ENCODE measurements at regions not wholly inside any gene's neighbourhood (a gene's known extent, or its start where the extent isn't known, plus 50 kb on each side); places are given as distances from the start of the nearest gene placed in this dataset.
A peak's percentile ranks its signal among the peaks of the same experiment; 100 is the strongest.

GRCh38 chr20:53776858-53777257 is 183.2 kb upstream of the ZNF217 start:
- H4K5ac ChIP-seq (ENCODE audit: low read depth, low read length) = no peak overlapping the region
- no peak overlapping the region for H2BK5ac ChIP-seq (ENCODE audit: low read depth, low read length, poor library complexity, severe bottlenecking)
- H3K4ac ChIP-seq (ENCODE audit: low read depth, low read length) = 0 out of 2 replicates have a peak overlapping the region, but pooled peaks have one; percentile 13

More at GRCh38 chr20:53776858-53777257, 183.2 kb upstream of the ZNF217 start:
- DNase-seq (no peak), ATAC-seq (ENCODE audit: low read depth) (no peak)
- BruUV-seq (replicated peaks) = no TSS peak
- 100% methylated on average over 2 of the region's 5 CpGs; no CpG with 5 or more reads in 1 of the 2 experiments for WGBS, 2 experiments (ENCODE audit: extremely low coverage in 2 of 2, insufficient read length in 1 of 2)
- H2BK20ac ChIP-seq (ENCODE audit: low read depth, low read length) = peak overlapping the region; percentile 36; the same call in 1 of the 2 replicates
- H3K79me1 ChIP-seq (ENCODE audit: low read depth in 1 of 2, low read length in 2 of 2) = peaks cover 0 to 11% of the 10 kb centered on the region in 2 experiments; a peak in 1 of 4 replicates
- no peak overlapping the region for H4K8ac ChIP-seq (ENCODE audit: low read depth in 2 of 2, low read length in 2 of 2)
- dilution Hi-C loops (cut with HindIII; ENCODE audit: low sequenced_read_pairs, unreplicated experiment) = no loop called here
- H3K27me3 ChIP-seq (ENCODE audit: control insufficient read depth, insufficient read depth, low read length) = no peaks in the 10 kb centered on the region
- no peaks in the 10 kb centered on the region for H3K9me3 ChIP-seq (ENCODE audit: control insufficient read depth, insufficient read depth, low read length)
- H3K23ac ChIP-seq (ENCODE audit: low read depth, low read length) = no peak overlapping the region
- no peak overlapping the region for H4K91ac ChIP-seq (ENCODE audit: insufficient read depth, low read depth, low read length)
- H3K36me3 ChIP-seq (ENCODE audit: control insufficient read depth, insufficient read depth, low read length) = no peaks in the 10 kb centered on the region
- H3K4me3 ChIP-seq (ENCODE audit: insufficient read depth, low read depth, low read length) = no peak overlapping the region
- H3K9ac ChIP-seq (ENCODE audit: low read depth, low read length) = no peak overlapping the region
- no peak overlapping the region for H3K56ac ChIP-seq (ENCODE audit: extremely low read depth, insufficient read depth, low read length)
- ChIA-PET CTCF (interaction anchor here (1.0 kb wide), 1 partner anchor 38 kb away, joined by 3 read pairs; no protein-coding TSS in a partner anchor), POLR2A (ENCODE audit: unreplicated experiment) (no interaction called here)
- H3K4me2 ChIP-seq (ENCODE audit: low read depth, low read length) = no peak overlapping the region
- H2BK120ac ChIP-seq (ENCODE audit: low read depth, low read length) = peak overlapping the region; percentile 30; the same call in 1 of the 2 replicates
- no peak overlapping the region for H3K18ac ChIP-seq (ENCODE audit: low read depth, low read length)
- H3K9me1 ChIP-seq (ENCODE audit: insufficient read depth, low read length) = peaks cover 11% of the 10 kb centered on the region
- no peak overlapping the region for H2AFZ ChIP-seq (replicated peaks; ENCODE audit: low read length, poor library complexity)
- in situ Hi-C loops (cut with MboI; ENCODE audit: low sequenced_read_pairs) = no loop called here
- no peak overlapping the region for H2AK9ac ChIP-seq (replicated peaks; ENCODE audit: low read depth, low read length, poor library complexity)
- H2BK15ac ChIP-seq (ENCODE audit: low read depth, low read length) = no peak overlapping the region; the same call in 2 of the 3 replicates
- no peaks in the 10 kb centered on the region for H4K20me1 ChIP-seq (ENCODE audit: insufficient read depth, low read length)
- TF ChIP-seq CEBPB (IDR thresholded peaks at IDR 0.05; ENCODE audit: low read depth, low read length) = no peak
- no peak for TF ChIP-seq RCOR1 (IDR thresholded peaks at IDR 0.05; ENCODE audit: insufficient replicate concordance, low read length)
- TF ChIP-seq CTCF (conservative IDR thresholded peaks at IDR 0.05; ENCODE audit: low read depth, low read length) = no peak
- TF ChIP-seq MXI1 (IDR thresholded peaks at IDR 0.05; ENCODE audit: borderline replicate concordance, low read depth, low read length) = no peak
- no peak for TF ChIP-seq RFX5 (IDR thresholded peaks at IDR 0.05; ENCODE audit: low read depth, low read length)
- no peak for TF ChIP-seq BHLHE40 (IDR thresholded peaks at IDR 0.05; ENCODE audit: low read depth, low read length)
- TF ChIP-seq NFE2L2 (IDR thresholded peaks at IDR 0.05; ENCODE audit: low read depth, low read length) = no peak
- no peak for TF ChIP-seq FOS (IDR thresholded peaks at IDR 0.05; ENCODE audit: low read depth, low read length)
- no peak for TF ChIP-seq POLR2A (IDR thresholded peaks at IDR 0.05; ENCODE audit: low read depth, low read length)
- TF ChIP-seq ELK1 (IDR thresholded peaks at IDR 0.05; ENCODE audit: borderline replicate concordance, low read depth, low read length) = no peak
- peaks cover 12% of the 10 kb centered on the region for H3K4me1 ChIP-seq (ENCODE audit: control insufficient read depth, insufficient read depth, low read length)
- no peak overlapping the region for H3K27ac ChIP-seq (ENCODE audit: insufficient read depth, low read length)
- H2AK5ac ChIP-seq (ENCODE audit: low read depth, low read length) = no peak overlapping the region
- intact Hi-C loops (cut with micrococcal nuclease) = no loop called here
- no peak overlapping the region for H3K14ac ChIP-seq (replicated peaks; ENCODE audit: low read depth, low read length)

Measured in IMR-90 (cell line).